ENCODE measurements at regions not wholly inside any gene's neighbourhood (a gene's known extent, or its start where the extent isn't known, plus 50 kb on each side); places are given as distances from the start of the nearest gene placed in this dataset.

GRCh38 chr7:51693258-51693657 lies 376.6 kb upstream of the COBL start:
- no peaks in the 10 kb centered on the region for H4K20me1 ChIP-seq (ENCODE audit: low read depth, low read length)
- H3K9me3 ChIP-seq (ENCODE audit: insufficient read depth, low read length): no peaks in the 10 kb centered on the region
- no peak overlapping the region for H3K27ac ChIP-seq (ENCODE audit: low read depth, low read length)
- H3K4me3 ChIP-seq (ENCODE audit: insufficient read depth, low read length, poor library complexity, severe bottlenecking): no peak overlapping the region
- no peak overlapping the region for H2AFZ ChIP-seq (ENCODE audit: low read depth, low read length, severe bottlenecking)
- H3K79me2 ChIP-seq (ENCODE audit: insufficient read depth, low read length): no peaks in the 10 kb centered on the region
- TF ChIP-seq EZH2phosphoT487 (conservative IDR thresholded peaks at IDR 0.05; ENCODE audit: low read length): no peak
- H3K4me2 ChIP-seq (ENCODE audit: low read depth, low read length, poor library complexity, severe bottlenecking): no peak overlapping the region
- H3K9ac ChIP-seq (ENCODE audit: low read length): no peak overlapping the region
- H3K9me2 ChIP-seq (replicated peaks; ENCODE audit: insufficient read depth, low read length): no peaks in the 10 kb centered on the region
- no peaks in the 10 kb centered on the region for H3K36me3 ChIP-seq (ENCODE audit: low read length)
- no peaks in the 10 kb centered on the region; the same call in 1 of the 2 replicates for H3K27me3 ChIP-seq (ENCODE audit: low read length)
- no peaks in the 10 kb centered on the region for H3F3A ChIP-seq (ENCODE audit: insufficient read depth)

GRCh38 chr7:51689547-51689946 lies 372.9 kb upstream of the COBL start:
- Histone ChIP-seq H2AFZ (ENCODE audit: low read depth, low read length, severe bottlenecking) (no peak overlapping the region), H3K9ac (ENCODE audit: low read length) (no peak overlapping the region), H3K27ac (ENCODE audit: low read depth, low read length) (no peak overlapping the region), H3K9me2 (replicated peaks; ENCODE audit: insufficient read depth, low read length) (no peaks in the 10 kb centered on the region), H3K4me3 (ENCODE audit: insufficient read depth, low read length, poor library complexity, severe bottlenecking) (no peak overlapping the region), H3K36me3 (ENCODE audit: low read length) (no peaks in the 10 kb centered on the region), H3K9me3 (ENCODE audit: insufficient read depth, low read length) (no peaks in the 10 kb centered on the region), H3F3A (ENCODE audit: insufficient read depth) (no peaks in the 10 kb centered on the region), H3K79me2 (ENCODE audit: insufficient read depth, low read length) (no peaks in the 10 kb centered on the region), H4K20me1 (ENCODE audit: low read depth, low read length) (no peaks in the 10 kb centered on the region), H3K27me3 (ENCODE audit: low read length) (no peaks in the 10 kb centered on the region; the same call in 1 of the 2 replicates), H3K4me2 (ENCODE audit: low read depth, low read length, poor library complexity, severe bottlenecking) (no peak overlapping the region)
- no peak for TF ChIP-seq CTCF (IDR thresholded peaks at IDR 0.05; ENCODE audit: insufficient read depth, low read length, poor library complexity, severe bottlenecking)
- no peak for TF ChIP-seq EZH2phosphoT487 (conservative IDR thresholded peaks at IDR 0.05; ENCODE audit: low read length)

- no peak overlapping the region for H3K4me3 ChIP-seq (ENCODE audit: insufficient read depth, low read length, poor library complexity, severe bottlenecking)
- H3K27me3 ChIP-seq (ENCODE audit: low read length): no peaks in the 10 kb centered on the region
- H2AFZ ChIP-seq (ENCODE audit: low read depth, low read length, severe bottlenecking): no peak overlapping the region
- H4K20me1 ChIP-seq (ENCODE audit: low read depth, low read length): no peaks in the 10 kb centered on the region
- H3K9ac ChIP-seq (ENCODE audit: low read length): no peak overlapping the region
- no peaks in the 10 kb centered on the region for H3K9me3 ChIP-seq (ENCODE audit: insufficient read depth, low read length)
- no peak overlapping the region for H3K27ac ChIP-seq (ENCODE audit: low read depth, low read length)
- H3K9me2 ChIP-seq (replicated peaks; ENCODE audit: insufficient read depth, low read length): no peaks in the 10 kb centered on the region
- H3K36me3 ChIP-seq (ENCODE audit: low read length): no peaks in the 10 kb centered on the region
- no peaks in the 10 kb centered on the region for H3F3A ChIP-seq (ENCODE audit: insufficient read depth)
- TF ChIP-seq CTCF (IDR thresholded peaks at IDR 0.05; ENCODE audit: insufficient read depth, low read length, poor library complexity, severe bottlenecking): no peak
- no peak overlapping the region for H3K4me2 ChIP-seq (ENCODE audit: low read depth, low read length, poor library complexity, severe bottlenecking)
- no peaks in the 10 kb centered on the region for H3K79me2 ChIP-seq (ENCODE audit: insufficient read depth, low read length)
Measured at GRCh38 chr7:51685794-51686193, 369.2 kb upstream of the COBL start.

- TF ChIP-seq CTCF (IDR thresholded peaks at IDR 0.05; ENCODE audit: insufficient read depth, low read length, poor library complexity, severe bottlenecking): no peak
- TF ChIP-seq EZH2phosphoT487 (conservative IDR thresholded peaks at IDR 0.05; ENCODE audit: low read length): no peak
- H2AFZ ChIP-seq (ENCODE audit: low read depth, low read length, severe bottlenecking): no peak overlapping the region
Measured at GRCh38 chr7:51680594-51681399, 364.2 kb upstream of the COBL start.

More at GRCh38 chr7:51680594-51681399, 364.2 kb upstream of the COBL start:
- no peaks in the 10 kb centered on the region for H3K9me2 ChIP-seq (replicated peaks; ENCODE audit: insufficient read depth, low read length)
- no peaks in the 10 kb centered on the region for H3K36me3 ChIP-seq (ENCODE audit: low read length)
- no peaks in the 10 kb centered on the region for H3F3A ChIP-seq (ENCODE audit: insufficient read depth)
- H3K9ac ChIP-seq (ENCODE audit: low read length): no peak overlapping the region
- H3K9me3 ChIP-seq (ENCODE audit: insufficient read depth, low read length): no peaks in the 10 kb centered on the region
- H3K4me2 ChIP-seq (ENCODE audit: low read depth, low read length, poor library complexity, severe bottlenecking): no peak overlapping the region
- H3K27me3 ChIP-seq (ENCODE audit: low read length): no peaks in the 10 kb centered on the region
- H3K27ac ChIP-seq (ENCODE audit: low read depth, low read length): no peak overlapping the region
- no peaks in the 10 kb centered on the region for H4K20me1 ChIP-seq (ENCODE audit: low read depth, low read length)
- no peak overlapping the region for H3K4me3 ChIP-seq (ENCODE audit: insufficient read depth, low read length, poor library complexity, severe bottlenecking)
- H3K79me2 ChIP-seq (ENCODE audit: insufficient read depth, low read length): no peaks in the 10 kb centered on the region
